Peyer's patch (tissue), 4 donors: ENCODE measurements at regions not wholly inside any gene's neighbourhood (a gene's known extent, or its start where the extent isn't known, plus 50 kb on each side); places are given as distances from the start of the nearest gene placed in this dataset.

Experiments used
- DNase-seq, 3 donors: peaks; one replicate each; pipeline ENCODE4 v3.0.0-alpha.2; 2017 to 2019
- H3K27ac ChIP-seq, 4 donors: fragments of 200-600 bp; sonication (generic); one replicate each; pipeline ENCODE4 v1.5.1; 2016 to 2019
- H3K27me3 ChIP-seq, 2 donors: fragments of 200-600 bp; sonication (generic); one replicate each; pipeline ENCODE4 v1.5.1; 2019
- H3K36me3 ChIP-seq, 3 donors: fragments of 200-600 bp; sonication (generic); one replicate each; pipeline ENCODE4 v1.5.1; 2016 to 2019
- H3K4me1 ChIP-seq, 4 donors: fragments of 200-600 bp; sonication (generic); one replicate each; pipeline ENCODE4 v1.5.1; 2016 to 2019
- H3K4me3 ChIP-seq, 4 donors: fragments of 200-600 bp; sonication (generic); 1 replicate in 3 of 4; 2 replicates in 1 of 4; pipeline ENCODE4 v1.5.1; 2016 to 2019; ENCODE audit warnings: mild to moderate bottlenecking in 1 of 4
- H3K9me3 ChIP-seq, 4 donors: fragments of 200-600 bp; sonication (generic); one replicate each; pipeline ENCODE4 v1.5.1; 2016 to 2019; ENCODE audit warnings: mild to moderate bottlenecking in 1 of 4
- POLR2A ChIP-seq, 2 donors: fragments of 450-650 bp; IDR thresholded peaks; one replicate each; pipeline ENCODE4 v1.5.1; 2017; ENCODE audit warnings: antibody characterized with exemption in 2 of 2, mild to moderate bottlenecking in 2 of 2, moderate library complexity in 2 of 2
- TF ChIP-seq, protein P1 (sequence below), 6 experiments: fragments of 450-650 bp in 4 of 6; fragments of 200-600 bp in 2 of 6; sonication (generic) in 1 of 6; IDR thresholded peaks; one replicate each; pipeline ENCODE4 v1.5.1; 2017 to 2019; ENCODE audit warnings: antibody characterized with exemption in 6 of 6, mild to moderate bottlenecking in 3 of 6, moderate library complexity in 1 of 6

DNA sequence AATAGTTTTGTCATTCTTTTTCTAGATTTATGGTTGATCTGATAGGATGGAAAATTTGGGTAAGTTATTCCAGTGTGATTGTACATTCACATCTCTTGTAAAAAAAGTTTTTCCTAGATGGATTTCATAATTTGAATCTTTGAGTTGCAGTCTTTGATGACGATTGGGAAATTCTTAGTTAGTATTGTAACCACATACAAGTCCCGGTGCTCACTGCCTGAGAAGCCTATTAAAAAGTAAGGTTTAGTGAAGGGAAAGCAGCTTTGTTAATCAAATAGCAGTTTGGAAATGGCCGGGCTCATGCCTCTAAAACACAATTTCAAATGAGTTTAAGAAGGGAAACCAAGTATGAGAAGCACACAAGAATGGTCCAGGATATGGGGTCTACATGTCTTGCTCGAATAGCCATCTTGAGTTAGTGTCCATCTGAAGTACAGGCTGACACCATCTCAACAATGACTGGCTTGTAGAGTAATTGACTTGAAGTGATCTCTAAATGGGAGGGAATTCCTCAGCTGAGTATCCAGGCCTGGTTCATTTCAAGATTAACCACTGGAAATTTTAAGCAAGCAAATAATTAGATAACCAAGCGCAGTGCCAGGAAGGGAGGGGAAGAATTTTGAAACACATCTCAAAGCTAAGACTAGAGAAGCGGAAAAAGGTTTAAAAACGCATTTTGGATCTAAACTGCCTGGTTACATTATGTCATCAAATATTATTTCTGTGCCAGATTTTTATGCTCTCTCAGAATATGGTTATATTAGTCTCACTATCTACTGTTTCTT, 1145.6 kb upstream of the MIR17HG start:
- H3K9me3 ChIP-seq: no peaks in the 10 kb centered on the region
- no peaks in the 10 kb centered on the region for H3K4me1 ChIP-seq
- H3K36me3 ChIP-seq: no peaks in the 10 kb centered on the region
- no peaks in the 10 kb centered on the region for H3K27me3 ChIP-seq
- no peak overlapping the region for H3K27ac ChIP-seq
- TF ChIP-seq, protein P1, sequence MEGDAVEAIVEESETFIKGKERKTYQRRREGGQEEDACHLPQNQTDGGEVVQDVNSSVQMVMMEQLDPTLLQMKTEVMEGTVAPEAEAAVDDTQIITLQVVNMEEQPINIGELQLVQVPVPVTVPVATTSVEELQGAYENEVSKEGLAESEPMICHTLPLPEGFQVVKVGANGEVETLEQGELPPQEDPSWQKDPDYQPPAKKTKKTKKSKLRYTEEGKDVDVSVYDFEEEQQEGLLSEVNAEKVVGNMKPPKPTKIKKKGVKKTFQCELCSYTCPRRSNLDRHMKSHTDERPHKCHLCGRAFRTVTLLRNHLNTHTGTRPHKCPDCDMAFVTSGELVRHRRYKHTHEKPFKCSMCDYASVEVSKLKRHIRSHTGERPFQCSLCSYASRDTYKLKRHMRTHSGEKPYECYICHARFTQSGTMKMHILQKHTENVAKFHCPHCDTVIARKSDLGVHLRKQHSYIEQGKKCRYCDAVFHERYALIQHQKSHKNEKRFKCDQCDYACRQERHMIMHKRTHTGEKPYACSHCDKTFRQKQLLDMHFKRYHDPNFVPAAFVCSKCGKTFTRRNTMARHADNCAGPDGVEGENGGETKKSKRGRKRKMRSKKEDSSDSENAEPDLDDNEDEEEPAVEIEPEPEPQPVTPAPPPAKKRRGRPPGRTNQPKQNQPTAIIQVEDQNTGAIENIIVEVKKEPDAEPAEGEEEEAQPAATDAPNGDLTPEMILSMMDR (IDR thresholded peaks at IDR 0.05): no peak
- TF ChIP-seq POLR2A (IDR thresholded peaks at IDR 0.05): no peak
- H3K4me3 ChIP-seq: no peak overlapping the region
- DNase-seq: no peak

DNA sequence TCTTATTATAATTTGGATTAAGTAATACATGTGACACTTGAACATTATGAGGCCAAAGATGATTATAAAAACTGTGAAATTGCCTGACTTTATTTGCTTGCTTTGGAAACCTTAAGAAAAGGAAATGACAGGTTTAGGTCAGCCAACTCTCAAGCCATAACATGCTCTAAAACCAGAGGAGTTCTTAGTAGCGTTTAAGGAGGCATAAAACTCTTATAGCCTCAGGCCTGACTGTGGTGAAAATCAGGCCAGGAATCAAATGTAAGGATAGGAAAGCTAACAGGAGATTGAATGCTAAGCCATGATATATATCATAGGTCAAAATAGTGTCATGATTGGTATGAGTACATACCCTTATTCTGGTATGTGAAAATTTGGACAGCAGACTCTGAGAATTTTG, 1142.4 kb upstream of the MIR17HG start:
- Histone ChIP-seq H3K36me3 (no peaks in the 10 kb centered on the region), H3K27me3 (no peaks in the 10 kb centered on the region), H3K9me3 (no peaks in the 10 kb centered on the region), H3K4me3 (no peak overlapping the region), H3K4me1 (no peaks in the 10 kb centered on the region), H3K27ac (no peak overlapping the region)
- TF ChIP-seq, protein P1 (IDR thresholded peaks at IDR 0.05): no peak
- TF ChIP-seq POLR2A (IDR thresholded peaks at IDR 0.05): no peak
- no peak for DNase-seq

DNA sequence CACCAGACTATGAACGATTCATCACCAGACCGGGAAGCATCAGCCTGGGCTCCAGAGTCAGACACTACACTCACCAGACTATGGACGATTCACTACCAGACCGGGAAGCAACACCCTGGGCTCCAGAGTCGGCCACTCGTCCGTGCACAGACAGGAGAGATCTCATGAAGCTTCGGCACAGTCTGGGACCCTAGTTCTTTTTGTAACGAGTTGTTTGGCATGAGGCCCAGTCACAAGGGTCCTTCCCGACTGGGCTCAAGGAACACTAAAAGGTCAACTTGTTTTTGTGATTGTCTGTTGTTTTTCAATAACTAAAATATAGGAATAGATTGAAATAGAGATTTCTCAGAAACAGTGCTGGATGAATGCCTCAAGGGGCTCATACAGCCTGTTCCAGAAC, 1141.6 kb upstream of the MIR17HG start:
- Histone ChIP-seq H3K4me1 (no peaks in the 10 kb centered on the region), H3K4me3 (no peak overlapping the region), H3K36me3 (no peaks in the 10 kb centered on the region), H3K27me3 (no peaks in the 10 kb centered on the region), H3K27ac (no peak overlapping the region), H3K9me3 (no peaks in the 10 kb centered on the region)
- no peak for DNase-seq
- TF ChIP-seq, protein P1 (IDR thresholded peaks at IDR 0.05): no peak
- no peak for TF ChIP-seq POLR2A (IDR thresholded peaks at IDR 0.05)

DNA sequence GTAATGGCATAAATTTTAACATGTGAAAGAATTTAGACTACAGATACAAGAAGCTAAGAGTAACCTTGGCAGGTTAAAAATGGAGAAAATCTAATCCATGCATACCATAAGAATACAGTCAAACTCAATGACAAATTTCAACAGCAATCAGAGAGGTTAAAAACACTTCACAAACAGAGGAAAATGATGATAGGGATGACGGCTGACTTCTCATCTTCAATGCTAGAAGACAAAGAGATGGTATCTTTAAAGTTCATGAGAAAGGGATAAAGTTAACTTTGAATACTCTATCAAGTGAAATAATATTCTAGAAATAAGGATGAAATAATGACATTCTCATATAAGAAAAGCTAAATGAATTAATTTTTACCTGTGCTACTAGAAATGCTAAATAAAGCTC, 1130.2 kb upstream of the MIR17HG start:
- Histone ChIP-seq H3K9me3 (no peaks in the 10 kb centered on the region), H3K27me3 (no peaks in the 10 kb centered on the region), H3K4me1 (no peaks in the 10 kb centered on the region), H3K36me3 (no peaks in the 10 kb centered on the region), H3K4me3 (no peak overlapping the region), H3K27ac (no peak overlapping the region)
- TF ChIP-seq, protein P1 (IDR thresholded peaks at IDR 0.05): no peak
- no peak for TF ChIP-seq POLR2A (IDR thresholded peaks at IDR 0.05)
- no peak for DNase-seq

DNA sequence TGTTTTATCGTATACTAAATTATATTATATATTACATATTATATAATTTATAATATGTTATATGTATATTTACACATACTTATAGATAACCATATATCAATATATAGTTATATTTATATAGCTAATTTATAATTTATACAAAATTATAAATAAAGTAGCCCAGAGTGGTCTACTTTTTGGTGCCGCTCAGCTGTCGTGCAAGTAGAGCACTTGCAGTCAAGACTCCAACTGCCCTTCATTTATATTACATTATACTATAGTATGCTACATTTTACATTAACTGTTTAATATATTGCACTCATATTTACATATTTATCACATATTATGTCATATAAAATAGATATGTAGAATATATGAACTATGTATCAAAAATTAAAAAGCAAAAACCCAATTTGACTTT, 1124.7 kb upstream of the MIR17HG start:
- no peak for DNase-seq
- no peaks in the 10 kb centered on the region for H3K4me1 ChIP-seq
- no peaks in the 10 kb centered on the region for H3K36me3 ChIP-seq
- no peak for TF ChIP-seq POLR2A (IDR thresholded peaks at IDR 0.05)
- TF ChIP-seq, protein P1 (IDR thresholded peaks at IDR 0.05): no peak
- no peak overlapping the region for H3K27ac ChIP-seq
- H3K27me3 ChIP-seq: no peaks in the 10 kb centered on the region
- no peak overlapping the region for H3K4me3 ChIP-seq
- H3K9me3 ChIP-seq: no peaks in the 10 kb centered on the region
